Body of pancreas (tissue), 4 donors: ENCODE measurements at regions not wholly inside any gene's neighbourhood (a gene's known extent, or its start where the extent isn't known, plus 50 kb on each side); places are given as distances from the start of the nearest gene placed in this dataset.

Experiments
- POLR2A ChIP-seq, 3 donors: fragments of 450-650 bp; IDR thresholded peaks; one replicate each; pipeline ENCODE4 v1.6.1; 2016; ENCODE audit warnings: antibody characterized with exemption in 3 of 3, mild to moderate bottlenecking in 2 of 3
- TF ChIP-seq, protein P1 (sequence below), 7 experiments: fragments of 450-650 bp in 4 of 7; fragments of 200-600 bp in 3 of 7; sonication (generic) in 3 of 7; IDR thresholded peaks; one replicate each; pipeline ENCODE4 v1.5.1; 2016 to 2019; ENCODE audit warnings: antibody characterized with exemption in 7 of 7

DNA sequence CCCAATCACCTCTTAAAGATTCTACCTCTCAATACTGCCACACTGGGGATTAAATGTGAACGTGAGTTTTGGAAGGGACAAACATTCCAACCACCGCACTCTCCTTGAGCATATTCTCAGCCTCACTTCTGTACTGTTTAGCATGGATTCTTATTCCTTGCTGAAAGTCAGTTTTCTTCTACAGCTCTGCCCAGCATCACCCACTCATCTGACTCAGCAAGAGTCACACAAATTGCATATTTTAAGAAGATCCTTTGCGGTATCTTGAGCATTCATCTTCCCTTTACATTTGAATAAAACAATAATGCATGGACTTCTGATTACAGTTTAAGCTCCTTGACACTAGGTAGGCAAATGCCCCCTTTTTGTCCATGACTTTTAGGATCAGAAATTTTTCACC, 251.6 kb upstream of the MKLN1 start:
- TF ChIP-seq, protein P1, sequence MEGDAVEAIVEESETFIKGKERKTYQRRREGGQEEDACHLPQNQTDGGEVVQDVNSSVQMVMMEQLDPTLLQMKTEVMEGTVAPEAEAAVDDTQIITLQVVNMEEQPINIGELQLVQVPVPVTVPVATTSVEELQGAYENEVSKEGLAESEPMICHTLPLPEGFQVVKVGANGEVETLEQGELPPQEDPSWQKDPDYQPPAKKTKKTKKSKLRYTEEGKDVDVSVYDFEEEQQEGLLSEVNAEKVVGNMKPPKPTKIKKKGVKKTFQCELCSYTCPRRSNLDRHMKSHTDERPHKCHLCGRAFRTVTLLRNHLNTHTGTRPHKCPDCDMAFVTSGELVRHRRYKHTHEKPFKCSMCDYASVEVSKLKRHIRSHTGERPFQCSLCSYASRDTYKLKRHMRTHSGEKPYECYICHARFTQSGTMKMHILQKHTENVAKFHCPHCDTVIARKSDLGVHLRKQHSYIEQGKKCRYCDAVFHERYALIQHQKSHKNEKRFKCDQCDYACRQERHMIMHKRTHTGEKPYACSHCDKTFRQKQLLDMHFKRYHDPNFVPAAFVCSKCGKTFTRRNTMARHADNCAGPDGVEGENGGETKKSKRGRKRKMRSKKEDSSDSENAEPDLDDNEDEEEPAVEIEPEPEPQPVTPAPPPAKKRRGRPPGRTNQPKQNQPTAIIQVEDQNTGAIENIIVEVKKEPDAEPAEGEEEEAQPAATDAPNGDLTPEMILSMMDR (IDR thresholded peaks at IDR 0.05): no peak
- TF ChIP-seq POLR2A (IDR thresholded peaks at IDR 0.05): no peak
